Suprapubic skin (tissue), 4 donors: ENCODE measurements at regions not wholly inside any gene's neighbourhood (a gene's known extent, or its start where the extent isn't known, plus 50 kb on each side); places are given as distances from the start of the nearest gene placed in this dataset.
"Not testable (repeated sequence)": the region's sequence is repeated elsewhere in the genome, so short reads cannot be mapped to it uniquely, and the experiment has no call there.

Source experiments
- DNase-seq, 2 donors: peaks; one replicate each; pipeline ENCODE4 v3.0.0-alpha.2; 2019; ENCODE audit warnings: low spot score in 2 of 2
- H3K27ac ChIP-seq: fragments of 200-600 bp; sonication (generic); one replicate; pipeline ENCODE4 v1.5.1; 2019
- H3K27me3 ChIP-seq: fragments of 200-600 bp; sonication (generic); one replicate; pipeline ENCODE4 v1.5.1; 2019
- H3K36me3 ChIP-seq: fragments of 200-600 bp; sonication (generic); one replicate; pipeline ENCODE4 v1.5.1; 2019
- H3K4me1 ChIP-seq: fragments of 200-600 bp; sonication (generic); one replicate; pipeline ENCODE4 v1.5.1; 2019
- H3K4me3 ChIP-seq: fragments of 200-600 bp; sonication (generic); one replicate; pipeline ENCODE4 v1.5.1; 2019; ENCODE audit warnings: mild to moderate bottlenecking
- H3K9me3 ChIP-seq: fragments of 200-600 bp; sonication (generic); one replicate; pipeline ENCODE4 v1.5.1; 2019
- EP300 ChIP-seq: sonication (generic); formaldehyde crosslinking; IDR thresholded peaks from one replicate; pipeline ENCODE4 v1.6.1; 2017; ENCODE audit warnings: antibody characterized with exemption
- POLR2A ChIP-seq, 2 donors: fragments of 450-650 bp; IDR thresholded peaks; one replicate each; pipeline ENCODE4 v1.6.1; 2017; ENCODE audit warnings: antibody characterized with exemption in 2 of 2, mild to moderate bottlenecking in 2 of 2, moderate library complexity in 2 of 2
- POLR2AphosphoS5 ChIP-seq, 3 donors: sonication (generic); formaldehyde crosslinking; IDR thresholded peaks; one replicate each; pipeline ENCODE4 v1.6.1; 2017; ENCODE audit warnings: antibody characterized with exemption in 3 of 3
- WGBS: methylation state at CpG from one replicate; pipeline ENCODE4 v1.1.5; 2018; 5-methylcytosine and 5-hydroxymethylcytosine counted together
- TF ChIP-seq, protein P1 (sequence below), 2 donors: fragments of 200-600 bp in 1 of 2; fragments of 450-650 bp in 1 of 2; sonication (generic) in 1 of 2; IDR thresholded peaks; one replicate each; pipeline ENCODE4 v1.5.1; 2016 to 2019; ENCODE audit warnings: antibody characterized with exemption in 2 of 2, mild to moderate bottlenecking in 1 of 2, moderate library complexity in 1 of 2

- H3K9me3 ChIP-seq, result no peaks in the 10 kb centered on the region
- no peak for DNase-seq
- H3K27me3 ChIP-seq, result peaks cover 4% of the 10 kb centered on the region
- WGBS, result 54% methylated on average over 5 of the region's 5 CpGs
- no peak overlapping the region for H3K4me3 ChIP-seq
- no peak for TF ChIP-seq POLR2A (IDR thresholded peaks at IDR 0.05)
- no peak for TF ChIP-seq EP300
- TF ChIP-seq, protein P1, sequence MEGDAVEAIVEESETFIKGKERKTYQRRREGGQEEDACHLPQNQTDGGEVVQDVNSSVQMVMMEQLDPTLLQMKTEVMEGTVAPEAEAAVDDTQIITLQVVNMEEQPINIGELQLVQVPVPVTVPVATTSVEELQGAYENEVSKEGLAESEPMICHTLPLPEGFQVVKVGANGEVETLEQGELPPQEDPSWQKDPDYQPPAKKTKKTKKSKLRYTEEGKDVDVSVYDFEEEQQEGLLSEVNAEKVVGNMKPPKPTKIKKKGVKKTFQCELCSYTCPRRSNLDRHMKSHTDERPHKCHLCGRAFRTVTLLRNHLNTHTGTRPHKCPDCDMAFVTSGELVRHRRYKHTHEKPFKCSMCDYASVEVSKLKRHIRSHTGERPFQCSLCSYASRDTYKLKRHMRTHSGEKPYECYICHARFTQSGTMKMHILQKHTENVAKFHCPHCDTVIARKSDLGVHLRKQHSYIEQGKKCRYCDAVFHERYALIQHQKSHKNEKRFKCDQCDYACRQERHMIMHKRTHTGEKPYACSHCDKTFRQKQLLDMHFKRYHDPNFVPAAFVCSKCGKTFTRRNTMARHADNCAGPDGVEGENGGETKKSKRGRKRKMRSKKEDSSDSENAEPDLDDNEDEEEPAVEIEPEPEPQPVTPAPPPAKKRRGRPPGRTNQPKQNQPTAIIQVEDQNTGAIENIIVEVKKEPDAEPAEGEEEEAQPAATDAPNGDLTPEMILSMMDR (IDR thresholded peaks at IDR 0.05), result no peak
- TF ChIP-seq POLR2AphosphoS5 (IDR thresholded peaks at IDR 0.05), result no peak
- H3K36me3 ChIP-seq, result no peaks in the 10 kb centered on the region
- no peak overlapping the region for H3K27ac ChIP-seq
- H3K4me1 ChIP-seq, result peaks cover 13% of the 10 kb centered on the region
Observed at GRCh38 chr1:31485166-31485565, 72.2 kb downstream of the SERINC2 start.

GRCh38 chr1:31487143-31487542 is 74.1 kb downstream of the SERINC2 start:
- 79% methylated on average over 3 of the region's 3 CpGs for WGBS
- no peaks in the 10 kb centered on the region for H3K36me3 ChIP-seq
- DNase-seq, result no peak
- peaks cover 7% of the 10 kb centered on the region for H3K27me3 ChIP-seq
- H3K4me3 ChIP-seq, result no peak overlapping the region
- H3K27ac ChIP-seq, result no peak overlapping the region
- peaks cover 13% of the 10 kb centered on the region for H3K4me1 ChIP-seq
- TF ChIP-seq EP300, result no peak
- TF ChIP-seq, protein P1 (IDR thresholded peaks at IDR 0.05), result no peak
- TF ChIP-seq POLR2AphosphoS5 (IDR thresholded peaks at IDR 0.05), result no peak
- no peak for TF ChIP-seq POLR2A (IDR thresholded peaks at IDR 0.05)
- no peaks in the 10 kb centered on the region for H3K9me3 ChIP-seq

DNA sequence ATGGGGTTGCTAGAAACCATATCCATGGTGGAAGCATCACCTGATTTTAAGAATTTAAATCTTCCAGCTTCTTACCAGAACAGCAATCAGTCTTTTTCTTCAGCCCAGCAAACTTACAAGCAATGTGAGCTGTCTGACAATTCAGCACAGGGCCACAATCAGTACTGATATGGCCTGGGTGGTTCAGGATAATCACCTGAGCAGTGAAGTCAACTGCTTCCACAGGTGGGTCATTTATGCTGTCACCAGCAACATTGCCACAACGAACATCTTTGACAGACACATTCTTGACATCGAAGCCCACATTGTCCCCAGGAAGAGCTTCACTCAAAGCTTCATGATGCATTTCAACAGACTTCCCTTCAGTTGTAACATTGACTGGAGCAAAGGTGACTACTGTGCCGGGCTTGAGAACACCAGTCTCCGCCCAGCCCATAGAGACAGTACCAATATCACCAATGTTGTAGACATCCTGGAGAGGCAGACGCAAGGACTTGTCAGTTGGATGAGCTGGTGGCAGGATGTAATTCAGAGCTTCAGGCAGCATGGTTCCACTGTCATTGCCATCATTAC is 74.8 kb downstream of the SERINC2 start:
- no peak overlapping the region for H3K4me3 ChIP-seq
- peaks cover 9% of the 10 kb centered on the region for H3K4me1 ChIP-seq
- 90% methylated on average over 3 of the region's 5 CpGs for WGBS
- no peaks in the 10 kb centered on the region for H3K9me3 ChIP-seq
- TF ChIP-seq POLR2AphosphoS5 (IDR thresholded peaks at IDR 0.05) (no peak), POLR2A (IDR thresholded peaks at IDR 0.05) (no peak), EP300 (no peak)
- TF ChIP-seq, protein P1 (IDR thresholded peaks at IDR 0.05), result no peak
- DNase-seq, result no peak
- no peak overlapping the region for H3K27ac ChIP-seq
- peaks cover 7% of the 10 kb centered on the region for H3K27me3 ChIP-seq
- no peaks in the 10 kb centered on the region for H3K36me3 ChIP-seq

- DNase-seq, result no peak
- TF ChIP-seq, protein P1 (IDR thresholded peaks at IDR 0.05), result no peak
- no peak for TF ChIP-seq POLR2AphosphoS5 (IDR thresholded peaks at IDR 0.05)
- TF ChIP-seq POLR2A (IDR thresholded peaks at IDR 0.05), result no peak
- TF ChIP-seq EP300, result no peak
- Histone ChIP-seq H3K27me3 (peaks cover 7% of the 10 kb centered on the region), H3K4me1 (peaks cover 5% of the 10 kb centered on the region), H3K9me3 (no peaks in the 10 kb centered on the region), H3K4me3 (no peak overlapping the region), H3K36me3 (no peaks in the 10 kb centered on the region), H3K27ac (no peak overlapping the region)
- WGBS, result 80% methylated on average over 4 of the region's 4 CpGs
Observed at GRCh38 chr1:31488528-31488927, 75.5 kb downstream of the SERINC2 start.

DNA sequence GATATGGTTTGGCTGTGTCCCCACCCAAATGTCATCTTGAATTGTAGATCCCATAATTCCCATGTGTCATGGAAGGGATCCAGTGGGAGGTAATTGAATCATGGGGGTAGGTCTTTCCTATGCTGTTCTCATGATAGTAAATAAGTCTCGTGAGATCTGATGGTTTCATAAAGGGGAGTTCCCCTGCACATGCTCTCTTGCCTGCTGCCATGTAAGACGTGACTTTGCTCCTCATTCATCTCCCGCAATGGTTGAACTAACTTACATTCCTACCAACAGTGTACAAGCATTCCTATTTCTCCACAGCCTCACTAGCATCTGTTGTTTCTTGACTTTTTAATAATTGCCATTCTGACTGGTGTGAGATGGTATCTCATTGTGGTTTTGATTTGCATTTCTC is 76.6 kb downstream of the SERINC2 start:
- H3K27ac ChIP-seq, H3K4me3 ChIP-seq: not testable (repeated sequence)
- WGBS, result 83% methylated on average over 3 of the region's 3 CpGs

GRCh38 chr1:31490596-31490995 is 77.6 kb downstream of the SERINC2 start:
- H3K9me3 ChIP-seq, H3K27ac ChIP-seq, H3K36me3 ChIP-seq, H3K27me3 ChIP-seq, H3K4me3 ChIP-seq, H3K4me1 ChIP-seq, DNase-seq: not testable (repeated sequence)
- WGBS, result 40% methylated on average over 1 of the region's 1 CpG

More for the DNA sequence above, 76.6 kb downstream of the SERINC2 start:
- H3K9me3 ChIP-seq, H3K36me3 ChIP-seq, DNase-seq, H3K4me1 ChIP-seq, H3K27me3 ChIP-seq: not testable (repeated sequence)

- not testable (repeated sequence) for H3K4me3 ChIP-seq, H3K27ac ChIP-seq, H3K4me1 ChIP-seq, H3K27me3 ChIP-seq, H3K9me3 ChIP-seq, DNase-seq, H3K36me3 ChIP-seq
- WGBS, result 94% methylated on average over 5 of the region's 5 CpGs
Observed at GRCh38 chr1:31495351-31495750, 81.0 kb upstream of the TINAGL1 start.

DNA sequence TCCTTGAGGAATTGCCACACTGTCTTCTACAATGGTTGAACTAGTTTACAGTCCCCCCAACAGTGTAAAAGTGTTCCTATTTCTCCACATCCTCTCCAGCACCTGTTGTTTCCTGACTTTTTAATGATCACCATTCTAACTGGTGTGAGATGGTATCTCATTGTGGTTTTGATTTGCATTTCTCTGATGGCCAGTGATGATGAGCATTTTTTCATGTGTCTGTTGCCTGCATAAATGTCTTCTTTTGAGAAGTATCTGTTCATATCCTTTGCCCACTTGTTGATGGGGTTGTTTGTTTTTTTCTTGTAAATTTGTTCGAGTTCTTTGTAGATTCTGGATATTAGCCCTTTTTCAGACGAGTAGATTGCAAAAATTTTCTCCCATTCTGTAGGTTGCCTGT is 80.5 kb upstream of the TINAGL1 start:
- H3K9me3 ChIP-seq, H3K4me3 ChIP-seq, H3K27ac ChIP-seq, H3K4me1 ChIP-seq, DNase-seq, H3K27me3 ChIP-seq, H3K36me3 ChIP-seq: not testable (repeated sequence)
- 87% methylated on average over 2 of the region's 2 CpGs for WGBS
